Right hindlimb (tissue), 1 donor: ENCODE measurements at regions not wholly inside any gene's neighbourhood (a gene's known extent, or its start where the extent isn't known, plus 50 kb on each side); places are given as distances from the start of the nearest gene placed in this dataset.
"Not testable (repeated sequence)": the region's sequence is repeated elsewhere in the genome, so short reads cannot be mapped to it uniquely, and the experiment has no call there.

ENCODE experiments used
- DNase-seq: peaks from one replicate; pipeline ENCODE4 v3.0.0-alpha.2; 2018

DNA sequence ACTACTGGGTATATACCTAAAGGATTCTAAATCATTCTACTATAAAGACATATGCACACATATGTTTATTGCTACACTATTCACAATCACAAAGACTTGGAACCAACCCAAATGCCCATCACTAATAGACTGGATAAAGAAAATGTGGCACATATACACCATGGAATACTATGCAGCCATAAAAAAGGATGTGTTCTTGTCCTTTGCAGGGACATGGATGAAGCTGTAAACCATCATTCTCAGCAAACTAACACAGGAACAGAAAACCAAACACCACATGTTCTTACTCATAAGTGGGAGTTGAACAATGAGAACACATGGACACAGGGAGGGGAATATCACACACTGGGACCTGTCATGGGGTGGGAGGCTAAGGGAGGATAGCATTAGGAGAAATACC is 249.0 kb downstream of the SLCO4C1 start:
- not testable (repeated sequence) for DNase-seq

DNA sequence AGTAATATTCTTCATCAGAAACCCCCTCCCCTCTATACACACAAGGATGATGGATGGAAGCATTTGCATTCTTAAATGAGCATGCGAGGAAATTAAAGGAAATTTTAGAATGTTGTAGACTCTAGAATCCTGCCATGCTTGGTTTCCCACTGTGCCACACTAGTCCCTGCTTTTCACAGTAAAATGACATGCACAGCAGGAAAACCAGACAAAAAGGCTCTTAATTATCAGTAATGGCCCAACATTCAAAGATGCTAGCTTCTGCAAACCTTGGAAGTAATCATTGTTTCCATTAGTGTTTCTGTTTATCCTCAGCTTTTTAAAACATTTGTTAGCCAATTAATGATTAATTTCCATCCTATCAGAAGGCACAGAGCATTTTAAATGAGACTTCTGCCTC is 255.8 kb downstream of the SLCO4C1 start:
- DNase-seq, result no peak

DNA sequence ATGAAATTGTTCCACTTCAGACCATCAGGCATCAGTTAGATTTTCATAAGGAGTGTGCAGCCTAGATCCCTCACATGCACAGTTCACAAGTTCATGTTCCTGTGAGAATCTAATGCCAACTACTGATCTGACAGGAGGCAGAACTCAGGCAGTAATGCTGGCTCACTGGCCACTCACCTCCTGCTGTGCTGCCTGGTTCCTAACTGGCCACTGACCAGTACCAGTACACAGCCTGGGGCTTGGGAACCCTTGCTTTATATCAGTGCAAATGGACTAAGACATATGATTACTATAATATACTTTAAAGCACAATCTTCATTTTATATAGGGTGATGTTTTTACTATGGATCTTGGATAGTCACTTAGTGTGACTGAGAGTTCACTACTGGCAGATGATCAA is 259.2 kb downstream of the SLCO4C1 start:
- no peak for DNase-seq

DNA sequence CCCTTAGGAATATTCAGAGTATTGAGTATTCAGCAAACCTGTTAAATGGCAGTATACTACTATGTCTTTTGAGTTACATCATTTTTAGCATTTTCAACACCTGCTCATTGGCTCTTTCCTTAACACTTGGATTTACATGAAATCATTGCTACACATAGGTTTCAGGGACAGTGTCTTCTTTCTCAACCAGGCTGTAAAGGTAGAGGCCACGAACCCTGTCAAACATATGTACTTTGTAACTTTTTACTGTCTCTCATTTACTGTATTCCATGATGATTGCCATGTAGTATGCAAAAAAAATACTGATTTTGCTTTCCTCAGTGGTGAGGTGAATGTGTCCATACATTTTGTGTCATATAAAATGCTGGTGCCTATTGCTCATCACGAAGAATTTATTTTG is 264.4 kb downstream of the SLCO4C1 start:
- DNase-seq, result no peak

DNA sequence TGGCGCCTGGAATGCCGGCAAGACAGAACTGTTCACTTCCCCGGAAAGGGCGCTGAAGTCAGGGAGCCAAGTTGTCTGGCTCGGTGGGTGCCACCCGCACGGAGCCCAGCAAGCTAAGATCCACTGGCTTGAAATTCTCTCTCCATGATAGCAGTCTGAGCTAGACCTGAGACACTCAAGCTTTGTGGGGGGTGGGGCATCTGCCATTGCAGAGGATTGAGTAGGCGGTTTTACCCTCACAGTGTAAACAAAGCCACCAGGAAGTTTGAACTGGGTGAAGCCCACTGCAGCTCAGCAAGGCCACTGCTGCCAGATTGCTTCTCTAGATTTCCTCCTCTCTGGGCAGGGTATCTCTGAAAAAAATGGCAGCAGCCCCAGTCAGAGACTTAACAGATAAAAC is 277.4 kb downstream of the SLCO4C1 start:
- DNase-seq, result no peak

DNA sequence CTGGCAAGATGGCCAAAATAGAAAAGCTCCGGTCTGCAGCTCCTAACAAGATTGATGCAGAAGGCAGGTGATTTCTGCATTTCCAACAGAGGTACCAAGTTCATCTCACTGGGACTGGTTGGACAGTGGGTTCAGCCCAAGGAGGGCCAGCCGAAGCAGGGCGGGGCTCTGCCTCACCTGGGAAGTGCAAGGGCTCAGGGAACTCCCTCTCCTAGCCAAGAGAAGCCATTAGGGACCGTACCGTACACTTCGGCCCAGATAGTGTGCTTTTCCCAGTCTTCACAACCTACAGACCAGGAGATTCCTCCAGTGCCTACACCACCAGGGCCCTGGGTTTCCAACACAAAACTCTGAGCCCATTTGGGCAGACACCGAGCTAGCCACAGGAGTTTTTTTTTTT is 277.8 kb downstream of the SLCO4C1 start:
- DNase-seq, result no peak

DNA sequence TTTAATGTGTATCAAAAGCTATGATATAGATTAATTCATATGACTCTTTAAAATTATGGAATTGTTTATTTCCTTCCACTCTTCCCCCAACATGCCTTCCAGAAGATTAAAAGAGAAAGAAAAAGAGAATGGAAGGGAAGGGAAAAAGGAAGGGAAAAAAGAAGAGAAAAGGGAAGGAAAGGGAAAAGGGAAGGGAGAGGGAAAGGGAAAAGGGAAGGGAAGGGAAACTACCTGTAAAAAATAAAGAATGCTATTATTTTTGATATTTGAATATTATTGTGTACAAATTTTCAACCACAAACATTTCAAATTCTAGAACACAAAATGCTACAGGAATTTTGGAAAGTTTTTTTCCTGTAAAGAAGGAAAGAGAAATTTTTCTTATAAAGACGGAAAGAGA is 281.7 kb downstream of the SLCO4C1 start:
- no peak for DNase-seq

DNA sequence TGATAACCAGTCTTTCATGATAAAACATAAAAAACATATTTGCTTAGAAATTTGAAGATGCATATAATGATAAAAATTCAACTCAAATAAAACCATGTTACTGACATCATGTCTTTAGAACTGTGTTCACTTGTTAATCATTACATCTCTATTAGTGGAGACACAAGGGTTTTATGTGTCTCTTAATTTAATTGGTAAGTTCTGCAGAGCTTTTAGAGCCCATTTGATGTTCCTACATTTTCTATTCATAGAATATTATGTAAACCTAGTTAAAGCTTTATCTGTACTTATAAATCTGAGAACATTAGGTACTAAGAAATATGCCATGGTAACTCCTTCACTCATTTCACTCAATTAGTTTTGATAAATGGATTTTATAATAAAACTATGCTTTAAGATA is 285.4 kb downstream of the SLCO4C1 start:
- no peak for DNase-seq

DNA sequence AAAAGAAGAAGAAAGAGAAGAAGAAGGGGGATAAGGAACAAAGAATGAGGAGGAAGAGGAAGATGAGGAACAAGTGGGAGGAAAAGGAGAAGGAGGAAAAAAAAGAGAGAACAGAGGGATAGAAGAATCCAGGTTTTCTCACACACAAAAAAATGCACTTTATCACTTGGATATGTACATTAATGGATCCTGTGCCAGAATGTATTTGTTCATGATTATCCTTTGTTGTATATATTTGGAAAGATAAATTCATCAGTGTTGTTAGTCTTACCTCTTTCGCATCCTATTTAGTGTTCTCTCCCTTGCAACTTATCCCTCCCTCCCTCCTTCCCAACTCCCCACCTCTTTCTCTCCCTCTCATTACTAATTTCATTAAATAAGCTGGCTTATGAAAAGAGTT is 298.8 kb downstream of the SLCO4C1 start:
- DNase-seq, result no peak

DNA sequence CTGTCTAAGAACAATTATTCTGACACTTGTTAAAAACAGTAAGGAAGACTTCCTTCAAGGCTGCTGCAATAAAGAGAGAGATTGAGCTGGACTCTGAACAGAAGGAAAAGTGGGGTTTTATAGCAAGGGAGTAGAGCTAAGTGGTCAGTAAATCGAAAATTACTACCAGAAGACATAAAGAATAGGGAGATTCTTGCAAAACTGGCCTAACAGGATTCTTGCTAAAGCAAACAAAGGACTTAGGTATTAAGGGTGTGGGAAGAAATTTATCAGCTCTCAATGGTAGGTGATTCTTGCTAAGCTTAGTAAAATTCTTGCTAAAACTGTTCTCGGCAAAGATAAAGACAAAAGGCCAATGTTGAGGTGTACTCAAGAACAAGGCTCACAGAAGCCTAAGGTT is 300.5 kb downstream of the SLCO4C1 start:
- DNase-seq, result no peak

DNA sequence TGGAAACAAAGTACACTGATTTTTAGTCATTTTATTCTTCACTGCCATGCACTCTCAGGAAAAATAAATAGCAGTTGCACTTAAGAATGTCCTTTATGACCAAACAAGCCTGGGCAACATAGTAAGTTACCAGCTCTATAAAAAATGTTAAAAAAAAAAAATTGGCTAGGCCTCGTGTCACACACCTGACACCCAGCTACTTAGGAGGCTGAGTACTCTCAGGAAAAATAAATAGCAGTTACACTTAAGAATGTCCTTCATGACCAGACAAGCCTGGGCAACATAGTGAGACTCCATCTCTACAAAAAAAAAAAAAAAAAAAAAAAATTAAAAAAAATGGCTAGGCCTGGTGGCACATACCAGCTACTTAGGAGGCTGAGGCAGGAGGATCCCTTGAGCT is 304.6 kb downstream of the SLCO4C1 start:
- no peak for DNase-seq

DNA sequence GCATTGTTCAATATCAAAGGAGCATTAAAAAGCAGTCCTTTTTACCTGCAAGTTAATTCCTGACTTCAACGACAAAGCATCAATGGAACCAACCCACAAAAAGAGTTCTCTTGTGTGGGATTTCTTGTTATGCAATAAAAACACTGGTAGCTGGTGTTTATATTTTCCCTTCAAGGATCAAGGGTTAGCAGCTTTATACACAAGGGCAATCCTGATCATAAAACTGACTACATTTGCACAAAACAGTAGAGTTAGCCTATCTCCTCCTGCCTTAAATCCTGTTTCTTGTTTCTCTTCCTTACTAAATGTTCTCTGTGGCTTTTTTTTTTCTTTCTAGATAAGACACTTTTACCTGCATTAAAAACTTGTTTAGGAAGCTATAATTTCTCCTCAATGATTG is 306.4 kb downstream of the SLCO4C1 start:
- no peak for DNase-seq

DNA sequence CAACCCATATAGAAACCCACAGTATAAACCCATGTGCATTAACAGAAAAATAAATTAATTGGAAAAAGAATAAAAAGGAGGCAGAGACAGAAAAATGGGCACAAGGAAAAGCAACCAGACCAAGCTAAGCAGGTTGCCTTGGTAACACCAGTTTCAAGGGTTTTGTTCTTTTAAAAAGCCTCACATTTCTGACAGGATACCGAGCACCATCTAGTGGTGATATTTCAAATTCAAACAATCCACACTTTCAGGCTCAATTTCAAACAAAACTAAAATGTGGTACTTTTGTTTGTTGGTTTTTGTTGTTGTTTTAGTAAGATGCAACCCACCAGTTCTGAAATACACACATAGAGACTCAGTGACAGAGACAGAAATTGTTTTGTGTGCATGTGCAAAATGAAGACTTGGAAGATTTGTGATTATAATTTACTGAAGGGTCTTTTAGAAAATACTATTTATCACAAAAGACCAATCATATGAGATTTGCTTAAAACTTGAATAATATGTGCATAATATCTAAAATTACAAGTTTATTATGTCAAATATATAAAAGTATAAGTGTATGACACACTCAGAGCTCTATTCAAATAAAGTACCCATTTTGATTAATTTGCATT is 318.2 kb downstream of the SLCO4C1 start:
- DNase-seq, result no peak

DNA sequence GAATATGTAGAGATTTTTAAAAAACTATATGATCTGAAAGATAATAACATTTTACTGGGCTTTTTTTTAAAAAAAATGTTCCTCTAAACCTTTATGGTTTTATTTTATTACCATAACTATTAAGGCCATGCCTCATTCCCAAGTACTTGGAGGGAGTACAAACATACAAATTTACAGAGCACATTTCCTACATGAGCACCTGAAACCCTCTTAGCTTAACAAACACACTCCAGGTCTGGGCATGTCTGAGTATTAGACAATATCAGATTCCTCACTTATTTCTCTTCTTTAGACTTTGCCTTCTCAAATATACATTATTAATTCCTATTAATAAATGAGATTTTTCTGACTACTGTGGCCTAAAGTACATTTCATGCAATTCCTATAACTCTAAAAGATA is 319.2 kb downstream of the SLCO4C1 start:
- no peak for DNase-seq

DNA sequence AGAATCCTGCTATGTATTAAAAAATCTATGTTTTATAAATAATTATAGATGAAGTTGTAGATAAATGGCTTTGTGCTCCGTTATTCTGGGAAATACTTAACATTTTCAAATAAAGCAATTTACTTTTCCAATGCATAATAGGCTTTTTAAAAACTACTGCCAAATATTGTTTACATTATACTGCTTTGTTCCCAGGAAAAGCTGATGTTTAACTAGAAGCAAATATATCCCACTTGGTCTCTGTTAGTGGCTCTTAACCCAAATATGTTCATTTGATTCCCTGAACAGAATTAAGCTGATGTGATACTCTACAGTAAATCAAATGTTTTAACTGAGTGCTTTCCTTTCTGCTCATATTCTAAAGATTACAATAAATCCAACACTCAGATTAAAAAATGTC is 326.3 kb downstream of the SLCO4C1 start:
- no peak for DNase-seq

DNA sequence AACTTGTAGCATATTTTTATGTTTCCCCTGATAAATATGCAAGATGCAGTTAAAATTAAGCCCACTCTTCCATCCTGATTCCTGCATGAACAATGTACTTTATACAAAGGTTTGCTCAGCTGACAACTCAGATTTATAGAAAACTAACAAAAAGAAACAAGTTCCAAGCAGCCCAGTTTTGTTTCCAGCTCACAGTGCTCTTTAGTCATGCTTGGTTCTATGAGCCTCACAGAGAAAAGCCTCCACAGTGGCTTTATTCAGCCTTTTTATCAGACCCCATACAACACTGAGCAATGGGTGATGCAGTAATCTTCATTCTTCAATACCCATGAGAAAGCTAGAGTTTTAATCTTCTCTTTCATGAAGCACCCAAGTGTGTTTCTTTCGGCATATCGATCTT is 329.6 kb downstream of the SLCO4C1 start:
- DNase-seq, result no peak

DNA sequence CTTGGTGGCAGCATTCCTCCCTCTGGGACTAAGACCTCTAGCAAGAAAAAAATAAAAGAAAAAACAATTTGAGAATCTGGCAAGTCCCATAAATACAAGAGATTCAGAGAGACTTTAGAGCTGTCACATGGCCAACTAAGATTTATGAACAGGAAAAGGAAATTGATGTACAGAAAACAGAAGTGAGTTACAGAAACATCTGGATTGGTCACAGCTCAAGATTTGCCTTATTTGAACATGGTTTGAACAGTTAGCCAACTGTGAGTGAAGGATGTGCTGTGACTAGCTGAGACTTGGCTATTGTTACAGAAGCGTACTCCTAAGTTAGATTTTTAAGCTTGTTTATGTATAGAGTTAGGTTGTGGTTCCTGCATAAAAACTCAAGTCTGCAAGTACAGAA is 340.2 kb downstream of the SLCO4C1 start:
- DNase-seq, result no peak

DNA sequence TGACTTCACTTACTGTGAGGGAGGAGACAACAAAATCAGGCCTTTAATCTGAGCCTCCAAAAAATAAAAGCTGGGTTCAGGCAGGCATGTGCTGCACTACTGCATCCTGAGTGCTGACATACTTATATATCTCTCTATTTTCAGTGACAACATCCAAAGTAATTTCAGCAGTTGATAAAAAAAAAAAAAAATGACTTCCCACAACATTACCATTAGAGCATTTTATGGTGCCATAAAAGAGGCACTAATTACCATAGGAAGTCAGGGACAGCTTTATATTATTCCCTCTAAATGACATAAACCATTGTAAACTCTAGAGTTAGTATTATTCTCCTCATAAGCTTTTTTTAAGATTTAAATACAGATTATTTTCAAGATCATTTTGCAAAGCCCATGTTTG is 346.1 kb downstream of the SLCO4C1 start:
- no peak for DNase-seq

DNA sequence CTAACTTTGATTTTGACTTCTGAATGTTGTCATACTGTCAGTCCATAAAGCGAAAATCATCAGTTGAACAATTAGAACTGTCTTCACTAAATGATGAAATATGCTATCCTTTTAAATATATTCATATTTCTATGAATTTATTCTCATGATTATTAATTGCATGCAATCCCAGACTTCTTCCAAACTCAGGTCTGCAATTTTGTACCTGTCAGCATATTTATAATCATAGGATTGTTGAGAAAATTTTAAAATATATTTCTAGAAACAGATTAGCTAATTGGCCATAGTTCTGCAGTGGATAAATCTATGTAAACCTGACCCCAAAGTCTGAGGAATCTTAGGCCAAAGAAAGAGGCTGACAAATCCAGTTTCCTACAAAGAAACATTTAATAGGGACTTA is 347.5 kb downstream of the SLCO4C1 start:
- DNase-seq, result no peak

DNA sequence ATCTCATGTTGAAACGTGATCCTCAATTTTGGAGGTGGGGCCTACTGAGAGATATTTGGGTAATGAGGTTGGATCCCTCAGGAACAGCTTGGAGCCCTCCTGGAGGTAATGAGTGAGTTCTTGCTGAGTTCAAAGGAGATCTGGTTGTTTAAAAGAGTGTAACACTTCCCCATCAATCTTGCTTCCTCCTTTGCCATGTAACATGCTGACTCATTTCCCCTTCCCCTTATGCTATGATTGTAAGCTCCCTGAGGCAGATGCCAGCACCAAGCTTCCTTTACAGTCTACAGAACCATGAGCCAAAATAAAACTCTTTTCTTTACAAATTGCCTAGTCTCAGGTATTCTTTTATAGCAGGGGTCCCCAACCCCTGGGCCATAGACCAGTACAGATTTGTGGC is 352.3 kb downstream of the SLCO4C1 start:
- no peak for DNase-seq

DNA sequence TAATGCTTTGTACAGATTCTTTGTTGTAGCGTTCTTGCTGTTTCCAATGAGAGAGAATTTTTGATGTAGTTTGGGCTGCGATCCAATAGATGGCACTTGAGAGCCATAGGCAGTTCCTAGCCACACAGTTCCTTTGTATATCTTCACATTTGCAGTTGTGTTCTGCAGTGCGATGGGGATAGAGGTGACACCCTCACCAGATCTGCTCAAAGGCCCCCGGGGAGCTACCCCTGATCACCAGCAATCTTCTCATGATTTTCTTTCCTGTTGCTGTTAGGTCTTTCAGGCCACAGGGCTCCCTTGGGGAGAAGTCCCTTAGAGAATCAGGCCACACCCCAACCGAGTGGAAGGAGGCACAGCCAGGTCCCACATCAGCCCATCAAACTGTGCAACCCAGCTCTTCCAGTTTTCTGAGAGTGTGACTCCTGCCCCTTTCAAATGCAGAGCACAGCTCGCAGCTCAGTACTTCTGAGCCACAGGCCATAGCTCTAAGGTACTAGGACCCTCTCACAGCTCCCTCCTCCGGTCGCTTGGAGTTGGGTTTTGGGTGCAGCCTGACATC is 353.7 kb downstream of the SLCO4C1 start:
- no peak for DNase-seq

DNA sequence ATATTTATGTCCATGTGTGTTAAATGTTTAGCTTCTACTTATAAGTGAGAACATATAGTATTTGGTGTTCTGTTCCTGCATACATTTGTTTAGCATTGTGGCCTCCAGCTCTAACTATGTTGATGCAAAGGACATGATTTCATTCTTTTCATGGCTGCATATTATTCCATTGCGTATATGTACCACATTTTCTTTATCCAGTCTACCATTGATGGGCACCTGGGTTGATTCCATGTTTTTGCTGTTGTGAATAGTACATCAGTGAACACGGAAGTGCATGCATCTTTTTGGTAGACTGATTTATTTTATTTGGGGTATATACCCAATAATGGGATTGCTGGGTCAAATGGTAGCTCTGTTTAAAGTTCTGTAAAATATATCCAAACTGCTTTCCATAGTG is 359.0 kb downstream of the SLCO4C1 start:
- no peak for DNase-seq

DNA sequence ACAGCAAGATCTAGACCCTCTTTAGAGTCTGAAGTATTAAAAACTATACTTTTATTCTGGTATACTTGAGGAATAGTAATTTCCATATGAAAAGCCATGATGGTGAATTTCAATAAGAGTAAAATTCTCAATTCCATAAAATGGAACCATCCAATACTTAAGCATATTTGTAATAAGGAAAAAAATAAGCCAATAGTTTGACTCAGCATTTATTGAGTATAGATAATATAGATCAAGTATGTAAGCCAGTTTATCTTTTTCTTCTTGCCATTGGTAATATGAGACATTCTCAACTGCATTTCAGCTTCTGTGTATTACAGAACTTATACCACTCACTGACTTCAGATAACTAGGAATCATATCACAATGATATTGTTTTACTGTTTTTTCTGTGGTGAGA is 361.0 kb downstream of the SLCO4C1 start:
- DNase-seq, result no peak

DNA sequence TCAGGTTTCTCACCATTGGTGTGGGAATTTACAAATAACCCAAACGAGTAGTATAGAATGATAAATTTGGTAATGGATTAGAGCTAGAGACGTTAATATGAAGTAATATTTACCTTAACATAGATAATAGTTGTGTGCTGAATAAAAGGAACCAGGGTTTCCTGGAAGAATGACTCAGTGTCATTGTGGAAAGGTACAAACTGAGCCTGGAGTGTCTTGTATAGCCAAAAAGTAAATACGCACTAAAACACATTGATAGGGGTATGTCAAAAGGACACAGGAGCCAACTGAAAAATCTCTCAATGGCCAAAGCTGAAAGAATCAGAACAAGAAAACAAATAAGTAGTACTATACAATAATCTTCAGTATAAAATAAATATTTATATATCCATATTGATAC is 363.5 kb downstream of the SLCO4C1 start:
- DNase-seq, result no peak

DNA sequence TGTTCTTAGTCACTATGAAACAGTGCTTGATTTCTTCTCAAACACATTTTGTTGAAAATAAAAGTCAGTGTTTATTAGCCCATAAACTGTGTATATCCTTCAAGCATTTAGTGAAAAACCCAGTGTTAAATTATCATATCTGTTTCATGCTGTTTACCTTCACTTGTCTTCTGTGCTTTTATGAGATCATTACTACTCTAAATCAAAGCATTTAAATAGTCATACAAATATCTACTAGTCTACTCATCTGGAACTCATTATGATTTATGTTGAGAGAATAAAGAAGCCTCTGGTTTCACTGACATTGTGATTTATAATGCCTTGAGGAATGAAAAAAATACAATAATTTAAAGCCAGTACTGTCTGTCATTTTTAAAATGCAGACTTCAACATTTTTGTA is 366.5 kb downstream of the SLCO4C1 start:
- DNase-seq, result no peak

DNA sequence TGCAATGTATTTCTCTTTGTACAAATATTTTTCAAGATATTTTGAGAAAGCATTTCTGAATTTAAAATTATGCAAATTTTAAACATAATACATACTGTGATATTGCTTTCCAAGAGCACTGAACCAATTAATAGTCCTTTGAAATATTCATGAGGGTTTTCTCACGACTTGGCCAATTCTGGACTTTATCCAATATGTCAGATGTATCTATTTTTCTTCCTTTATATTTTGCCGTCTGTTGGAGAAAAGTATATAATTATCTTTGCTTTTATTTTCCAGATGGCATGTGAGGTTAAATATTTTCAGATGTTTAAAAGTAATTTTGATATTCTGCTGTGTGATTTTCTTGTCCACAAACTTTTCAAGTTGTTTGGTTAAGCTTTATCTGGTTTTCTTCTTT is 378.9 kb downstream of the SLCO4C1 start:
- no peak for DNase-seq
